GM12872 (cell line): ENCODE measurements at regions not wholly inside any gene's neighbourhood (a gene's known extent, or its start where the extent isn't known, plus 50 kb on each side); places are given as distances from the start of the nearest gene placed in this dataset.

Source experiments
- TF ChIP-seq, protein P1 (sequence below): IDR thresholded peaks from 3 replicates; pipeline ENCODE4 v1.5.1; 2011; ENCODE audit warnings: low read depth, mild to moderate bottlenecking, low read length, moderate library complexity; ENCODE audit not compliant: insufficient read depth

DNA sequence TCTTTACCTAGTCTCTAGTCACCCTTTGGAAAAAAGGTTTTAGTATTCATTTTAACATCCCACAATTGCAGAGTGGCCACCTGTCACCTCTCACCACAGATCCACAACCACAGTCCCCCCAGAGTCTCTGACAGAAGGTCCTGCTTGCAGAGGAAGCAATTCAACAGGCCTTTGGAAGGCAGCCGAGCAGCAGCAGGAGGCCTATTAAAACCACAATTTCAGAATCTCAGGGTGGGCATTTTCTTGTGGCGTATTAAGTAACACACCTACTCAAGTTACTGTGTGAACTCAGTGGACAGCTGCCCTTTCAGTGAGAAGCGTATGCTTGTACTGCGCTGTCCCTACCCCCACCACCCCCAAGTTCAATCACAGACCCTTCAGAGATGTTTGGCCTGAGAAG is 234.0 kb upstream of the HMGA2 start:
- TF ChIP-seq, protein P1, sequence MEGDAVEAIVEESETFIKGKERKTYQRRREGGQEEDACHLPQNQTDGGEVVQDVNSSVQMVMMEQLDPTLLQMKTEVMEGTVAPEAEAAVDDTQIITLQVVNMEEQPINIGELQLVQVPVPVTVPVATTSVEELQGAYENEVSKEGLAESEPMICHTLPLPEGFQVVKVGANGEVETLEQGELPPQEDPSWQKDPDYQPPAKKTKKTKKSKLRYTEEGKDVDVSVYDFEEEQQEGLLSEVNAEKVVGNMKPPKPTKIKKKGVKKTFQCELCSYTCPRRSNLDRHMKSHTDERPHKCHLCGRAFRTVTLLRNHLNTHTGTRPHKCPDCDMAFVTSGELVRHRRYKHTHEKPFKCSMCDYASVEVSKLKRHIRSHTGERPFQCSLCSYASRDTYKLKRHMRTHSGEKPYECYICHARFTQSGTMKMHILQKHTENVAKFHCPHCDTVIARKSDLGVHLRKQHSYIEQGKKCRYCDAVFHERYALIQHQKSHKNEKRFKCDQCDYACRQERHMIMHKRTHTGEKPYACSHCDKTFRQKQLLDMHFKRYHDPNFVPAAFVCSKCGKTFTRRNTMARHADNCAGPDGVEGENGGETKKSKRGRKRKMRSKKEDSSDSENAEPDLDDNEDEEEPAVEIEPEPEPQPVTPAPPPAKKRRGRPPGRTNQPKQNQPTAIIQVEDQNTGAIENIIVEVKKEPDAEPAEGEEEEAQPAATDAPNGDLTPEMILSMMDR, result no peak

DNA sequence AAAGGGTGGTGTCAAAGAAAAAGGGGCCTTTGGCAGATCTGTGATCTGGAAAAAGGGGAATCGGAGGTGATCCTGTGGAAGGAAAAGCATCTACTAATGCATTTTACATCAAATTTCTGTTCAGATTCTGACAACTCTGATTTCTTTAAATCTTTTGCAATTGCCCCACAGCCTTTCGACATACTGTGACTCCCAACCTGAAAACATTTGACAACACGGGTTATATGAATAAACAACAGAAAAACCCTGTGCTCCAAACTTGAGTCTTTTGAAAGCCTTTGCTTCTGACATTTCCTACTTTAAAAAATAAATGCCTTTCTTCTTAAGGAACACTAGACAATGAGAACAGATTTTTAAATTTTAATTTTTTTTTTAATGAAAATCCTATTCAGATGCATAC is 231.9 kb upstream of the HMGA2 start:
- TF ChIP-seq, protein P1, result no peak

DNA sequence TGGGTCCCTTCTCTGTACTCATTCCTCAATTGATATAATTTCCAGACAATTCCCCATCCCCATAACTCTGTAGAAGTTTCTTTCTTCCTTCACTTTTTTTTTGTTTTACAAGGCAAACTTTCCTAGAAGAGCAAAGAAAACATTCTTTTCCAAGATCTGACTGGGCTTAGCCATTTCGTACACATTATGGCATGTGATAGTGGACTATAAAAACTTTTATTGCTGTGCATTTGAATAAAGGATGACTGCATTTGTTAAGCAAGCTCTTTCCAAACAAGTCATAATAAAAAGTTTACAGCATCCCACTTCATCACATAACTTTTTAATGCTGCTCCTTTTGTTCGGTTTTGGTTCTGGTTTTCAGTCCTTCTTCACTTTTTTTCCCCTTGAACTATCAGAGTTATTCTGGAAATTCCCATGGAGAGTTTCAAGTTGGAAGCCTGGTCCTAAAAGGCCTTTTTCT is 231.0 kb upstream of the HMGA2 start:
- TF ChIP-seq, protein P1, result no peak

DNA sequence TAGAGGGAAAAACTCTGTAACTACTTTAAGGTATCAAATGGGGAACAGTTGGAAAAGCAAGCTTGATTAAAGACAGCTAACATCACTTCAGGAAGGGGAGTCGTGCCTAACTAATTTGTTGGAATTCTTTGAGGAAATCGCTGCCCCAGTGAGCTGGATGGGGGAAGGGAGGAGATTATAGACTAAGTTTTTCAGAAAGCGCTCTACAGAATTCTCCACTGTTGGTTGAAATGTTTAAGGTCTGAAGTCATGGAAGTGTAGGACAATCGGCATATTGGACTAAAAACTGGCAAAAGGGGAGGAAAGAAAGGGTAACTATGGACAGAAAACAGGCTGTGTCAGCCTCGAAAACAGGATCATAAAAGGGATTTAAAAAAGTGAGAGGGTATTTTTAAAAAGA is 229.9 kb upstream of the HMGA2 start:
- TF ChIP-seq, protein P1, result no peak

DNA sequence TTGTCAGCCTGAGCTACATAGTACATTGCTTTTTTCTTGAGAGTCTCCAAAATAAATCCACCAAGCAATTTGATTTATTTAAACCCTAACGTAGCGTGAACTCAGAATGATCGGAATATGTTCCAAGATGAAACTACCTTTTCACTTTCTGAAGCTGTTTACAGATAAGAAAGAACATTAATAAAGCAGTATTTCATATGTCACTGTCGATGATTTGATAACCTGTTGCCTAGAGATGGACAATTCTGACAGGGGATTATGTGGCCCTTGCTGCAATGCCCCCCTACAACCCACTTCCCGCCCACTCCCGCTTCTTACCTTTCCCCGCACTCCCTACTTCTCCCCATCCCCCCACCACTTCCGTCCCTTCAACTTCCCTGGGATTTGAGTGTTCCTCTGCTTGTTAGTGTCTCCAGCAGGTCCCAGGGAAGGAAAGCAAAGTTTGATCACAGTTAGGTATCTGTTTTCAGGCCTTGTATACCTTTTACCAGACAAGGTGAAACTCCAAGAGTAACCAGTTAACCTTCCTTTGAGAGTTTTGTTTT is 229.2 kb upstream of the HMGA2 start:
- TF ChIP-seq, protein P1, result no peak

DNA sequence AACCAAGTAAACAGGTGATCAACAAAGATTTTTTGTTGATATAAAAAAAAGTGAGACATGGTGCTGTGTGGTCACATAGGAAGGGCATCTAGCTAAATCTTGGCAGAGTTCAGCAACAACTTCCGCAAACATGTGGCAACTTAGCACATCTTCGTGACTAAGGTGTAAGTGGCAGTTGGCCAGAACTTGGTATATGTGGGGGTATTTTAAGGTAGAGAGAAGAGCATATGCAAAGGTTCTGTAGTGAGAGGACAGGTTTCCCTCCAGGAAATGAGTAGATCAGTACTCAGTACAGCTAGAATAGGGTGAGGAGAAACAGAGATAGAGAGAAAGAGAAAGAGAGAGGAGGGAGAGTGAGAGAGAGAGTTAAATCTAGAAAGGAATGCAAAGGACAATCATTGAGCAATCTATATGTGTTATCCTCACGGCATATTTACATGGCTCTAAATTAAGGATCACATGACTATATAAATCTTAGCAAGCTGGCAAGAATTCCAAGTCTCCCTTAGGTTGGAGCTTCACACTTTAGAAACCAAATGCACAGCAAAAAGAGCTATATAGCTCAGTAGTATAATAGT is 227.7 kb upstream of the HMGA2 start:
- TF ChIP-seq, protein P1, result no peak

DNA sequence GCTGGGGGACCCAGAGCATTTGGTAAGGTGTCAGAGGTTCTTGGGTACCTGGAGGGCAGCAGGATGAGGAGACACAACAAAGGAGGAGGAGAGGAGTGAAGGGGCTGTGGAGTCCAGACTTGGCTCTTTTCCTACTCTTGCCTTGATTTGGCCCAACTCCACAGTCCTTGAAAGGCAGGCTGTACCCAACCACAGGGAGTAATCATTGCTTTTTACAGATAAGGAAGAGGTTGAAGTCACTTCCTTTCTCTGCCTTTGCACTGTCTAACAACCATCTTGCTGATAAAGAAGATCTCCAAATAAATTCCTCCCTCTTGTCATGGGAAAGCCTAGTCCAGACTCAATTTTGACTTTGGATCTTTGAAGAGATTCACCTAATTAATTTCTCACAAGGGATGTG is 226.8 kb upstream of the HMGA2 start:
- TF ChIP-seq, protein P1, result no peak
